ENCODE measurements at regions not wholly inside any gene's neighbourhood (a gene's known extent, or its start where the extent isn't known, plus 50 kb on each side); places are given as distances from the start of the nearest gene placed in this dataset.

DNA sequence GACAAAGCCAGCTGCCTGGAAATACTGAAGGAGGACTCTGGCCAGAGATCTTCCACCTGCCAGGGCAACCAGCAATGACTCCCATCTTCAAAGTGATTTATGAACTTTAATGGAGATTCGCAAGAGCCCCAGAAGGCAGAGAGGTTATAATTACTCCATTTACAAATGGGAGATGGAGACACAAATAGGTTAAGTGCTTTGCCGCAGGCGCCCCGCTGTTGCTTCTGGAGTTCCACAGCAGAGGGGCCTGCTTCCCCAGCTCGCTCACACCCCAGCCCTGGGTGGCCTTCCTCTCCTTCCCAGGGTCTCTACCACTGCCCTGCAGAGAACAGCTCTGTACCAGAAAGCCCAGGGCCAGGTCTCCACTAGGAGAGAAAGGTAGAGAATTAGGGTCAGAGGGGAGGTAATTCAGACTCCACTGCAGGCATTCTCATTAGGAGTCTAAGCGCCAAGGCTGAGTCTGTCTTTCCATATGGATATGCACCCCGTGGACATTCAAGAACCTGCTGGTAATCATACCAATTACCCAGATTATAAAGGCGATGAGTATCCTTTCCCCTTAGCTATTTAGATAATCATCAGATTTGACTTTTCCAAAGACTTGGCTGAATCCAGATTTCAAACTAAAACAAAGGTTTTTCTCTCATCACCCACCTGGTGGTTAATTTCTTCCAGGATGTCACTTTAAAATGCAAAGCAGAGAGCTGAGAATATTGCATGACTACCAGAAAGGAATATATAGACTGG, 157.6 kb upstream of the TUT7 start:
- no peaks in the 10 kb centered on the region for H3K27me3 ChIP-seq (ENCODE audit: control insufficient read depth, low read length)
- no peaks in the 10 kb centered on the region for H4K20me1 ChIP-seq (ENCODE audit: control insufficient read depth, insufficient read depth, low read depth, low read length)
- H3K27ac ChIP-seq (ENCODE audit: low read depth, low read length): no peak overlapping the region
- H3F3A ChIP-seq (ENCODE audit: control insufficient read depth, insufficient read depth): no peaks in the 10 kb centered on the region
- no peak overlapping the region for H3K4me2 ChIP-seq (ENCODE audit: low read length)
- H3K9me3 ChIP-seq (ENCODE audit: control insufficient read depth, insufficient read depth, low read length): no peaks in the 10 kb centered on the region
- no peak for TF ChIP-seq CTCF (IDR thresholded peaks at IDR 0.05; ENCODE audit: low read depth, low read length, poor library complexity, severe bottlenecking)
- no peak for TF ChIP-seq EZH2phosphoT487 (IDR thresholded peaks at IDR 0.05; ENCODE audit: borderline replicate concordance, low read length)
- H3K4me3 ChIP-seq (ENCODE audit: low read length): no peak overlapping the region
- H3K79me2 ChIP-seq (ENCODE audit: control insufficient read depth, low read length): no peaks in the 10 kb centered on the region
- no peaks in the 10 kb centered on the region for H3K9me2 ChIP-seq (replicated peaks; ENCODE audit: control insufficient read depth, low read length)
- no peaks in the 10 kb centered on the region for H3K4me1 ChIP-seq (ENCODE audit: control insufficient read depth, low read length)
- no peaks in the 10 kb centered on the region for H3K36me3 ChIP-seq (ENCODE audit: control insufficient read depth, low read length)

GRCh38 chr9:86508208-86508903, 154.1 kb upstream of the TUT7 start:
- no peaks in the 10 kb centered on the region for H3K9me2 ChIP-seq (replicated peaks; ENCODE audit: control insufficient read depth, low read length)
- H3K9me3 ChIP-seq (ENCODE audit: control insufficient read depth, insufficient read depth, low read length): no peaks in the 10 kb centered on the region
- no peaks in the 10 kb centered on the region for H3F3A ChIP-seq (ENCODE audit: control insufficient read depth, insufficient read depth)
- H3K4me1 ChIP-seq (ENCODE audit: control insufficient read depth, low read length): no peaks in the 10 kb centered on the region
- H3K79me2 ChIP-seq (ENCODE audit: control insufficient read depth, low read length): no peaks in the 10 kb centered on the region
- H3K36me3 ChIP-seq (ENCODE audit: control insufficient read depth, low read length): no peaks in the 10 kb centered on the region
- no peaks in the 10 kb centered on the region for H3K27me3 ChIP-seq (ENCODE audit: control insufficient read depth, low read length)
- no peak overlapping the region for H3K4me2 ChIP-seq (ENCODE audit: low read length)
- H3K4me3 ChIP-seq (ENCODE audit: low read length): no peak overlapping the region
- TF ChIP-seq CTCF (IDR thresholded peaks at IDR 0.05; ENCODE audit: low read depth, low read length, poor library complexity, severe bottlenecking): no peak
- no peaks in the 10 kb centered on the region for H4K20me1 ChIP-seq (ENCODE audit: control insufficient read depth, insufficient read depth, low read depth, low read length)
- H3K27ac ChIP-seq (ENCODE audit: low read depth, low read length): no peak overlapping the region

DNA sequence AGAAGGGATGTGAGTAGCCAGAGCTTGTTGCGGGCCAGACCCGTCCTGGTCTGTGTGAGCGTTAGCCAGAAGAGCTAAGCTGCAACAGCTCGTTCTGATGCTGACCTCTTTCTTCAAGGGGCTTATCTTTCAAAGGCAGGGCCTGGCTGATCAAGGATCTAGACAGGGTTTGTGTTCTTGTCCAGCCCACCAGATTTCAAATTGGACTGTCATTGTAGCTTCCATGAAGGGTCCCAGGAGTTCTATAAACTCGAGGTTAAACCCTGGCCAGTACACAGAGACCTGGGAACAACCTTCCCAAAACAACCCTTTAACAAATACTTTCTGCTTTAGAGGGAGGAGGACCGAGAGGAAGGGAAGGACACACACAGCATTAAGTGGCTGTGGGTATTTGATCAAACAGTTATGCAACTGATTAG, 153.0 kb upstream of the TUT7 start:
- no peak overlapping the region for H3K27ac ChIP-seq (ENCODE audit: low read depth, low read length)

More for the DNA sequence above, 153.0 kb upstream of the TUT7 start:
- Histone ChIP-seq H3K4me1 (ENCODE audit: control insufficient read depth, low read length) (no peaks in the 10 kb centered on the region), H3K4me3 (ENCODE audit: low read length) (no peak overlapping the region), H3K4me2 (ENCODE audit: low read length) (no peak overlapping the region), H3K27me3 (ENCODE audit: control insufficient read depth, low read length) (no peaks in the 10 kb centered on the region), H3K36me3 (ENCODE audit: control insufficient read depth, low read length) (no peaks in the 10 kb centered on the region), H3K9me3 (ENCODE audit: control insufficient read depth, insufficient read depth, low read length) (no peaks in the 10 kb centered on the region), H3K79me2 (ENCODE audit: control insufficient read depth, low read length) (no peaks in the 10 kb centered on the region), H4K20me1 (ENCODE audit: control insufficient read depth, insufficient read depth, low read depth, low read length) (no peaks in the 10 kb centered on the region), H3F3A (ENCODE audit: control insufficient read depth, insufficient read depth) (no peaks in the 10 kb centered on the region), H3K9me2 (replicated peaks; ENCODE audit: control insufficient read depth, low read length) (no peaks in the 10 kb centered on the region)
- no peak for TF ChIP-seq CTCF (IDR thresholded peaks at IDR 0.05; ENCODE audit: low read depth, low read length, poor library complexity, severe bottlenecking)
- no peak for TF ChIP-seq EZH2phosphoT487 (IDR thresholded peaks at IDR 0.05; ENCODE audit: borderline replicate concordance, low read length)

Measured in DOHH2 (cell line).